ENCODE measurements at regions not wholly inside any gene's neighbourhood (a gene's known extent, or its start where the extent isn't known, plus 50 kb on each side); places are given as distances from the start of the nearest gene placed in this dataset.

DNA sequence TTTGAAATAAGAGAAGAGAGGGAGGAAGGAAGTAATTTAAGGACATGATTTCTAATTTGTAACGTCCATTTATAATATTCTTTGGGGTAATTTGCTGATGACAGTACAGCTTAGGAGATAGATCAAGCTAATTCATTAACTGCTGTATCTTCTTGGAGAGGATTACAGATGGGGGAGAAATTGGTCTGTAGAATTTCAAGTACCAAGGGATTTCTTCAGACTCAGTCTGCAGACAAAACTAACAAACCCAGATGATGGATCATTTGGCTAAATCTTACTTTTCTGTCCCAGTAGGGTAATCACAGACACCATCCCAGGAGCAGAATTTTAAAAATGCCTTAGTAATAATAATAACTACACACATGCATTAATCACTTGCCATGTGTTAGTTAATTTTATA, 711.8 kb downstream of the KCNJ2 start:
- POLR2A ChIA-PET = no interaction called here
- CTCF ChIA-PET = no interaction called here

DNA sequence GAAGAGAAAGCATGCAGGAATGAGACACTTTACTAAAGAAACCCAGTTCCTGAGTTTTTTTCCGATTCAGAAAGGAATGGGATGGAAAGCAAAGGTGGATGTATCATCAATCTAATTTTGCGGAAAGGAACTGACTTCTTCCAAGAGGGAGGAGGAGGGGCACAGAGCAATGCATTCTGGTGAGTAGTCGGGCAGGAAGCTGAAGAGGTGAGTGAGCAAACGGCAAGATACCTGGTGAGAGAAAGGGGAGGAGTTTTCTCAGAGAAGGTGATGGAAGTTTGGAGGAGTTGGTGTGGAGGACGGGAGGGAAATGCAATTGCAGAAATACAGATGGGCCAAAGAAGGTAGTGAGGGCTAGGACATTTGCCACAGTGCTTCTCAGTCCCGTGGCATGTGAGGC, 713.2 kb downstream of the KCNJ2 start:
- CTCF ChIA-PET = no interaction called here
- POLR2A ChIA-PET = no interaction called here

- POLR2A ChIA-PET = no interaction called here
- CTCF ChIA-PET = no interaction called here
These were observed 717.3 kb downstream of the KCNJ2 start for GRCh38 chr17:70886648-70887047.

GRCh38 chr17:70888324-70888723, 719.0 kb downstream of the KCNJ2 start:
- ChIA-PET POLR2A (no interaction called here), CTCF (no interaction called here)

- POLR2A ChIA-PET = no interaction called here
- CTCF ChIA-PET = no interaction called here
These were observed 722.0 kb downstream of the KCNJ2 start for GRCh38 chr17:70891306-70891705.

GRCh38 chr17:70892527-70892926, 723.2 kb downstream of the KCNJ2 start:
- ChIA-PET CTCF (no interaction called here), POLR2A (no interaction called here)

DNA sequence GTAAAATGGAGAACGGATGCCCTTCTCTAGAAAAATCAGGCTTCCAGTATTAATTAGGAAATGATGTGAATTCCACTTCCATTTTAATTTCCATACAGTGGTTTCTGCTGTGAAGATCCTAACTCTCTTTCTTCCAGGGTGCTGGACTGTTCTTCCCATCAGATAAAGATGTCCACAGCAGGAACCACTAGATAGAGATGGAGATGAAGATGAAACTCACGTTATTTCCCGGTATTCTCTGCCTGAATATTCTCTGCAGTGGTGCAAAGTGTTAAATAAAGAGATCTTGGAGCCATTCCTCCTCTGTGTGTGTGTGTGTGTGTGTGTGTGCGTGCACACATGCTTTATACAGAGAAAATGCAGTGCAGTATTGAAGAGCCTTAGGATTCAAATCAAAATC, 727.5 kb downstream of the KCNJ2 start:
- CTCF ChIA-PET = no interaction called here
- POLR2A ChIA-PET = no interaction called here

DNA sequence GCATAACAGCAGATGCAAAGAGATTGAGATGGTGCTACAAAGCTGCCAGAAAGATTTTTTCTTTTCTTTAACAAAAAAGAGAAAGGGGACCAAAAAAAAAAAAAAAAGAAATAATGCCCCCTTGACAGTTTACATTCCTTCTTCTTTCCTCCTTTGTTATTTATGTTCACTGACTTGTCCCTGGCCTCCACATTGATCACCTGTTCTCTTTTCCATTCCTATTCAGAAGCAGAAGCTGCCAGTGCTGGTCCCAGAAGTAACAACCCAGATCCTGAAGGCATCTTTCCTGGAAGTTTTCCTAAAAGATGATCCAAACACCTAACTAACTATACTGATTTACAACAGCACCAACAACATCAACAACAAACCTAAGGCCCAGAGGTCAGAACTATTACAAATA, 728.1 kb downstream of the KCNJ2 start:
- CTCF ChIA-PET = no interaction called here
- POLR2A ChIA-PET = no interaction called here

DNA sequence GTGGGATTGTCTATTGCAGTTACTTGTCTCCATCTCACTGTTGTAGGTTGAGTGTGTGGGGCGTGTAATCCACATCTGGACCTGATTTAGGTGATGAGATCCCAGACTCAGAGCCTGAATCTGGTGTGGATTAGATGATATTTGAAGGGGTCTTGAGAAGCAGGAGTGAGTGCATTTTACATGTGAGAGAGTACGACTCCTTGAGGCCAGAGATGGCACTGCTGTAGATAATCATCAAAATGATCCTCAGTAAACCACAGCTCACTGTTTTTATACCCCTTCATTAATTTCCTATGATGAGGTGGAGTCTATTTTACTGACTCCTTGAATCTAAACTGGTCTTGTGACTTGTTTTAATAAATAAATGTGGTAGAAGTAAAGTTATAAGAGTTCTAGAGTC, 732.5 kb downstream of the KCNJ2 start:
- CTCF ChIA-PET = no interaction called here

DNA sequence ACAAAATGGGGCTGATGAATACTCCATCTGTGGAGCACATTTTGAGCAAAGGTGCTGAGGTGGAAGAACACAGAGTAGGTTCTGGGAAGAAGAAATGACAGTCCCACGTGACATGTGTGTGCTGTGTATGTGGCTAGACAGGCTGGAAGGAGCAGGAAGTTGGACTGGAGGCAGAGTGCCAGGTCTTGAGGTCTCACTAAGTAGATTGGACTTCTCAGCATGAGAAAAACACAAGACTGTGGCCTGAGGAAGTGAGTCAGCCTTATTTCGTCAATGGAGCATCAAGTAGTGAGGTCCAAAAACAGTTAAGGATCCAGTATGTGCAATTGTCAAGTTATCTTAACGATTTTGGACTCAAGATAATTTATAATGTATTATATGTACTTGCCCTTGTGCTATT, 736.5 kb downstream of the KCNJ2 start:
- CTCF ChIA-PET = no interaction called here
- POLR2A ChIA-PET = no interaction called here

More for the DNA sequence above, 732.5 kb downstream of the KCNJ2 start:
- POLR2A ChIA-PET = no interaction called here

DNA sequence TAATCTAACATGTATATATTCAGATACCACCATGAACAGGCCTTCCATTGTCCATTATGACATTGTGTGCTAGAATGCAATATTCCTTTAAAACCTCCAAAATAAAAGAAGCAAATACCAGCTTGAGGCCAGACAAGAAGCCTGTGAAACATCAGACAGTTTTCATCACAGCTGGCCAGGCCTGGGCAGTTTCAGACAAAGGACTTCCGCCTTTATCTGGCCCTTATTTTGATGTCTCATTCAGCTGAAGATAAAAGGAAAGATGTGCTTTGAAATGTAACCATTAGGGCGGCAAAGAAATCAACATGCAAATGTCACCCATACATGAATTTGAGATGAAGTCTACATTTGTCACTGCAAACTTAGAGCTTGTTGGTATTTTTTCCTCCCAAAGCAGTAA, 737.5 kb downstream of the KCNJ2 start:
- ChIA-PET POLR2A (no interaction called here), CTCF (no interaction called here)

GRCh38 chr17:70912716-70913485, 743.6 kb downstream of the KCNJ2 start:
- CTCF ChIA-PET = no interaction called here
- POLR2A ChIA-PET = no interaction called here

GRCh38 chr17:70916469-70916868, 747.1 kb downstream of the KCNJ2 start:
- POLR2A ChIA-PET = no interaction called here
- CTCF ChIA-PET = no interaction called here

GRCh38 chr17:70919241-70919640, 749.9 kb downstream of the KCNJ2 start:
- ChIA-PET CTCF (no interaction called here), POLR2A (no interaction called here)

DNA sequence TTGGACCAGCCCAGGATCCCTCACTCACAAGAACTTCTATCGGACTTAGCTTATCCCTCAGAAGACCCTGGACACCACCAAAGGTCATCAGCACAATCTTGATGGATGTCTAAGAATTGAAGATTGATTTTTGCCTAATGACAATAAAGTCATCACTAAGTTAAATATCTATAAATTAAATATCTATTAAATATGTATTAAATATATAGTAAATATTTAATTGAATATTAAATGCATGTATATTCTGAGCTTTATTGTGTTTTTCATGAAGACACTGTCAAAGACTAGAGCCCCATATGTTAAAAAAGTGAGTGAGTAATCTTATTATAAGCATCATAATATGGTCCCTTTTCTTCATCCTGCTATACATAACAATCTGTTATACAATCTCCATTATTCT, 751.1 kb downstream of the KCNJ2 start:
- ChIA-PET CTCF (no interaction called here), POLR2A (no interaction called here)

DNA sequence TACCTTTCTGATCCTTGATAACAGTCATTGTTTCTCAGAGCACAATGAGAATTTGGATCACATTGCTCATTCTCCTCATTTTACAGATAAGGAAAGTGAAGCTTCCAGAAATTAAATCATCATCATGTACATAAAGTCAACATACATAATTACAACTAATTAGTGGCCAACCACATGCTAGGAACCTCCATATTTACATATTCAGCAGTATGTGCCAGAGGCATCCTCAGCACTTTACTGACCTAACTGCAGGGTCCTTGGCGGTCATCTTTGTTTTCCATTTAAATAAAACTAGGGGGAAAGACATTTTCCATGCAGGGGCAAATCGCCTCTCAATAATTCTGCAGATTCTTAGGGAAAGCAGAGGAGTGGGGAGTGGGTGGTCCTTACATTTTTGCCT, 752.9 kb downstream of the KCNJ2 start:
- ChIA-PET POLR2A (no interaction called here), CTCF (no interaction called here)

- CTCF ChIA-PET = no interaction called here
These were observed 755.4 kb downstream of the KCNJ2 start for GRCh38 chr17:70924776-70925175.

GRCh38 chr17:70929226-70929625, 759.9 kb downstream of the KCNJ2 start:
- CTCF ChIA-PET = no interaction called here
- POLR2A ChIA-PET = no interaction called here

More at GRCh38 chr17:70924776-70925175, 755.4 kb downstream of the KCNJ2 start:
- POLR2A ChIA-PET = no interaction called here

- CTCF ChIA-PET = no interaction called here
- POLR2A ChIA-PET = no interaction called here
These were observed 764.9 kb downstream of the KCNJ2 start for GRCh38 chr17:70934231-70934630.

DNA sequence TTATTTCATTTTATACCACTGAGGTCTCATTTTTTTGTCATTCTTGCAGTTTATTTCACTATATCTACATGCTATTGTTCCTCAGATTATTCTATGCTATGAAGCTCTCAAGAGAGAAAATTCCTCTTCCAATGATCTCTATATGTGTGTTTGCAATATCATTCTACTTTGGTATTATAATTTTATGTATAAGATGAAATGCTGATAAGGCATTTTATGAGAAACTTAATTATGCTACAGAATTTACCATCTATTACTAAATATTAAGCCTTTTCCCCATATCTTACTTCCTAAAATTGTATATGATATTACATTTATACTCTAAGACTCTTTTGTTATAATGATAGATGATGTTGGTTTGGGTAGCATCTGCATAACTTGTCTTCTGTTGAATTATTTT, 765.5 kb downstream of the KCNJ2 start:
- CTCF ChIA-PET = no interaction called here
- POLR2A ChIA-PET = no interaction called here

DNA sequence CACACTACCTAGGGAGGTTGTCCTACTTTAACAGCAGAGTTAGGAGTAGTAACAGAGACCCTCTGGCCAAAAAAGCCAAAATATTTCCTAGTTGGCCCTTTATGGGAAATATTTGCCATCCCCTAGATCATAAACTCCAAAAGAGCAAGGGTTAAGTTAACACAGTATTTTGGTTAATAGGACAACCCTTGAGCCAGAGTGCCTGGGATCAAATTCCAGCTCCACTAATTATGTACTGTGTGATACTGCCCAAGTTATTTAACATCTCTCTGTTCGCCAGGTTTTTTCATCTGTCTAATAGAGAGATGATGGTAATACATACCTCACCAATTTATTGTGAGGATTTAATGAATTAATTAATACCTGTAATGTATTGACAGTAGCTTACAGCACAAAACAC, 767.4 kb downstream of the KCNJ2 start:
- CTCF ChIA-PET = no interaction called here
- POLR2A ChIA-PET = no interaction called here

- ChIA-PET CTCF (no interaction called here), POLR2A (no interaction called here)
These were observed 769.0 kb downstream of the KCNJ2 start for GRCh38 chr17:70938336-70938735.

- CTCF ChIA-PET = no interaction called here
- POLR2A ChIA-PET = no interaction called here
These were observed 776.1 kb downstream of the KCNJ2 start for GRCh38 chr17:70945386-70945785.

All from activated CD8-positive, alpha-beta memory T cell treated with anti-CD3 and anti-CD28 coated beads for 36 hours (primary cell).